ENCODE measurements at regions not wholly inside any gene's neighbourhood (a gene's known extent, or its start where the extent isn't known, plus 50 kb on each side); places are given as distances from the start of the nearest gene placed in this dataset.

DNA sequence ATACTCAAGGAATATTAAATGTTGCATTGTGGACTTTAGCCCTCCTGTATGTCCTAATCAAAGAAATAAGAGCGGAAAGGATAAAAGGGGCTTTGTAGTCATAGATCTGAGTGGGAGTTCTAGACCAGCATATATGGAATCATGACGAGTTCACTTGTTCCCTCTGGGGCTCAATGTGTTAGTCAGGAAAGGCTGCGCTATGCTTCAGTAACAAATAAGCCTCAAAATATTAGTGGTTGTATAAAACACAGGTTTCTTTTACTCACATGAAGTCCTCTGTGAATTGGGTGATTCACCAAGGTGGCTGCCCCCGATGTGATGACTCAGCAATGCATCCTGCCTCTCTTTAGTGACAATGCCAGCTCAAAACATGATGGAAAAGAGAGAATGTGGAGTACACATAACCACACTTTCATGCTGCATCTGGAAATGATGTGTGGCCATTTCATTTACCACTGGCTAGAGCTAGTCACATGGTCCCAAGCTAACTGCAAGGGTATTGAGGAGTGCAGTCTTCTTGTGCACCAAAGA is 63.3 kb upstream of the IRX5 start:
- no peaks in the 10 kb centered on the region for H3K4me1 ChIP-seq
- TF ChIP-seq, protein P1, sequence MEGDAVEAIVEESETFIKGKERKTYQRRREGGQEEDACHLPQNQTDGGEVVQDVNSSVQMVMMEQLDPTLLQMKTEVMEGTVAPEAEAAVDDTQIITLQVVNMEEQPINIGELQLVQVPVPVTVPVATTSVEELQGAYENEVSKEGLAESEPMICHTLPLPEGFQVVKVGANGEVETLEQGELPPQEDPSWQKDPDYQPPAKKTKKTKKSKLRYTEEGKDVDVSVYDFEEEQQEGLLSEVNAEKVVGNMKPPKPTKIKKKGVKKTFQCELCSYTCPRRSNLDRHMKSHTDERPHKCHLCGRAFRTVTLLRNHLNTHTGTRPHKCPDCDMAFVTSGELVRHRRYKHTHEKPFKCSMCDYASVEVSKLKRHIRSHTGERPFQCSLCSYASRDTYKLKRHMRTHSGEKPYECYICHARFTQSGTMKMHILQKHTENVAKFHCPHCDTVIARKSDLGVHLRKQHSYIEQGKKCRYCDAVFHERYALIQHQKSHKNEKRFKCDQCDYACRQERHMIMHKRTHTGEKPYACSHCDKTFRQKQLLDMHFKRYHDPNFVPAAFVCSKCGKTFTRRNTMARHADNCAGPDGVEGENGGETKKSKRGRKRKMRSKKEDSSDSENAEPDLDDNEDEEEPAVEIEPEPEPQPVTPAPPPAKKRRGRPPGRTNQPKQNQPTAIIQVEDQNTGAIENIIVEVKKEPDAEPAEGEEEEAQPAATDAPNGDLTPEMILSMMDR (IDR thresholded peaks at IDR 0.05) = no peak
- no peak for DNase-seq (ENCODE audit: low spot score)
- H3K9me3 ChIP-seq = no peaks in the 10 kb centered on the region
- no peaks in the 10 kb centered on the region for H3K27me3 ChIP-seq
- H3K27ac ChIP-seq = no peak overlapping the region
- H3K36me3 ChIP-seq = no peaks in the 10 kb centered on the region
- no peak overlapping the region for H3K4me3 ChIP-seq

GRCh38 chr16:54862529-54862928 is 68.1 kb upstream of the IRX5 start:
- DNase-seq (ENCODE audit: low spot score) = no peak
- no peaks in the 10 kb centered on the region for H3K36me3 ChIP-seq
- H3K9me3 ChIP-seq = no peaks in the 10 kb centered on the region
- TF ChIP-seq, protein P1 (IDR thresholded peaks at IDR 0.05) = no peak
- no peak overlapping the region for H3K4me3 ChIP-seq
- no peaks in the 10 kb centered on the region for H3K27me3 ChIP-seq
- no peaks in the 10 kb centered on the region for H3K4me1 ChIP-seq
- H3K27ac ChIP-seq = no peak overlapping the region

GRCh38 chr16:54856871-54857270 is 73.8 kb upstream of the IRX5 start:
- Histone ChIP-seq H3K4me1 (no peaks in the 10 kb centered on the region), H3K27me3 (no peaks in the 10 kb centered on the region), H3K4me3 (no peak overlapping the region), H3K36me3 (no peaks in the 10 kb centered on the region), H3K9me3 (peaks cover 0 to 11% of the 10 kb centered on the region in 2 donors), H3K27ac (no peak overlapping the region)
- TF ChIP-seq, protein P1 (IDR thresholded peaks at IDR 0.05) = no peak
- DNase-seq (ENCODE audit: low spot score) = no peak

GRCh38 chr16:54847609-54848008 is 83.1 kb upstream of the IRX5 start:
- TF ChIP-seq, protein P1 (IDR thresholded peaks at IDR 0.05) = no peak
- no peaks in the 10 kb centered on the region for H3K27me3 ChIP-seq
- DNase-seq (ENCODE audit: low spot score) = no peak
- H3K36me3 ChIP-seq = no peaks in the 10 kb centered on the region
- no peak overlapping the region for H3K4me3 ChIP-seq
- no peaks in the 10 kb centered on the region for H3K4me1 ChIP-seq
- H3K9me3 ChIP-seq = peaks cover 0 to 7% of the 10 kb centered on the region in 2 donors
- H3K27ac ChIP-seq = no peak overlapping the region

DNA sequence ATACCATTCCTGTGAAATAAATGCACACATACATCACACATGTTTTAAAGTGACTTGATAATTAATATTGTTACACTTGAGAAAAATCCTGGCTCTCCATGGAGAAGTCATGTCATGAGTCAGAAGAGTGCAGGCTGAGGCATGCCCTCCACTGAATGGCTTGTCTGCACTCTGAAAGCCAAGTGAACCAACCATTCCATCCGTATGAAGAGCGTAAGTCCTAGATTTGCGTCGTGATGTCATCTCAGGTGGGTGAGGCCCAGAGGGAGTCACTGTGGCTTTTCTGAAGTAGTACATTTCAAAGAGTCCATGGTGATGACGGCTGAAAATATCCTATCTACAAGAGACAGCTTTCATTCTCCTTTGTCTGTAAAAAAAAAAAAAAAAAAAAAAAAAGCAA is 83.5 kb upstream of the IRX5 start:
- Histone ChIP-seq H3K27me3 (no peaks in the 10 kb centered on the region), H3K4me1 (no peaks in the 10 kb centered on the region), H3K9me3 (peaks cover 0 to 11% of the 10 kb centered on the region in 2 donors), H3K36me3 (no peaks in the 10 kb centered on the region), H3K27ac (no peak overlapping the region), H3K4me3 (no peak overlapping the region)
- TF ChIP-seq, protein P1 (IDR thresholded peaks at IDR 0.05) = no peak
- DNase-seq (ENCODE audit: low spot score) = no peak

DNA sequence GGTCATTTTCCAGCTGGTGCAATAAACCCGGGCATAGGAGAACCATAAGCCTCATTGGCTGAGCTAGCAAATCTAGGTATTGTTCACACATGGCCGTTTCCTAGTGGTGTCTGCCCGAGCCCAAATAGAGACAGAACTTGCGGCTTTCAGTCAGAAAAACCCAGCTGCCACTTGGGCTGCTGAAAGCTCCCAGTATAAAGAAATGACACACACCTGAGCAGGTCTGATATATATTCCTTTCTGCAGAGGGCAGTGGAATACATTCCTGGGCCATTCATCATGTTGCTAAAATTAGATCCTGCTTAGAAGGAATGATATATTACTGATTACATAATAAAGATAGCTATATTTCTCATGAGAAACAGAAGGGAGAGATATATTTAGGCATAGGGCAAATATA is 83.9 kb upstream of the IRX5 start:
- no peak overlapping the region for H3K27ac ChIP-seq
- H3K27me3 ChIP-seq = no peaks in the 10 kb centered on the region
- no peak for DNase-seq (ENCODE audit: low spot score)
- H3K36me3 ChIP-seq = no peaks in the 10 kb centered on the region
- no peak overlapping the region for H3K4me3 ChIP-seq
- H3K9me3 ChIP-seq = peaks cover 0 to 12% of the 10 kb centered on the region in 2 donors
- TF ChIP-seq, protein P1 (IDR thresholded peaks at IDR 0.05) = no peak
- H3K4me1 ChIP-seq = no peaks in the 10 kb centered on the region
